ENCODE measurements at regions not wholly inside any gene's neighbourhood (a gene's known extent, or its start where the extent isn't known, plus 50 kb on each side); places are given as distances from the start of the nearest gene placed in this dataset.

- TF ChIP-seq CTCF (IDR thresholded peaks at IDR 0.05) = no peak
- TF ChIP-seq EP300 (IDR thresholded peaks at IDR 0.05; ENCODE audit: borderline replicate concordance in 1 of 2, low read depth in 1 of 2, low read length in 1 of 2) = no peak
- no peak for TF ChIP-seq SIN3A (IDR thresholded peaks at IDR 0.05; ENCODE audit: borderline replicate concordance, low read depth, low read length)
- TF ChIP-seq GABPA (IDR thresholded peaks at IDR 0.05; ENCODE audit: low read depth) = no peak
- no peak for TF ChIP-seq MEF2A (IDR thresholded peaks at IDR 0.05; ENCODE audit: borderline replicate concordance, low read depth)
- TF ChIP-seq TCF12 (IDR thresholded peaks at IDR 0.05) = no peak
Observed at GRCh38 chr16:73428121-73428520, 380.2 kb upstream of the ZFHX3 start.

Data from SK-N-SH (cell line).